ENCODE measurements at regions not wholly inside any gene's neighbourhood (a gene's known extent, or its start where the extent isn't known, plus 50 kb on each side); places are given as distances from the start of the nearest gene placed in this dataset.

GRCh38 chr16:86959091-86959651 lies 358.0 kb downstream of the C16orf95 start:
- TF ChIP-seq, protein P1, sequence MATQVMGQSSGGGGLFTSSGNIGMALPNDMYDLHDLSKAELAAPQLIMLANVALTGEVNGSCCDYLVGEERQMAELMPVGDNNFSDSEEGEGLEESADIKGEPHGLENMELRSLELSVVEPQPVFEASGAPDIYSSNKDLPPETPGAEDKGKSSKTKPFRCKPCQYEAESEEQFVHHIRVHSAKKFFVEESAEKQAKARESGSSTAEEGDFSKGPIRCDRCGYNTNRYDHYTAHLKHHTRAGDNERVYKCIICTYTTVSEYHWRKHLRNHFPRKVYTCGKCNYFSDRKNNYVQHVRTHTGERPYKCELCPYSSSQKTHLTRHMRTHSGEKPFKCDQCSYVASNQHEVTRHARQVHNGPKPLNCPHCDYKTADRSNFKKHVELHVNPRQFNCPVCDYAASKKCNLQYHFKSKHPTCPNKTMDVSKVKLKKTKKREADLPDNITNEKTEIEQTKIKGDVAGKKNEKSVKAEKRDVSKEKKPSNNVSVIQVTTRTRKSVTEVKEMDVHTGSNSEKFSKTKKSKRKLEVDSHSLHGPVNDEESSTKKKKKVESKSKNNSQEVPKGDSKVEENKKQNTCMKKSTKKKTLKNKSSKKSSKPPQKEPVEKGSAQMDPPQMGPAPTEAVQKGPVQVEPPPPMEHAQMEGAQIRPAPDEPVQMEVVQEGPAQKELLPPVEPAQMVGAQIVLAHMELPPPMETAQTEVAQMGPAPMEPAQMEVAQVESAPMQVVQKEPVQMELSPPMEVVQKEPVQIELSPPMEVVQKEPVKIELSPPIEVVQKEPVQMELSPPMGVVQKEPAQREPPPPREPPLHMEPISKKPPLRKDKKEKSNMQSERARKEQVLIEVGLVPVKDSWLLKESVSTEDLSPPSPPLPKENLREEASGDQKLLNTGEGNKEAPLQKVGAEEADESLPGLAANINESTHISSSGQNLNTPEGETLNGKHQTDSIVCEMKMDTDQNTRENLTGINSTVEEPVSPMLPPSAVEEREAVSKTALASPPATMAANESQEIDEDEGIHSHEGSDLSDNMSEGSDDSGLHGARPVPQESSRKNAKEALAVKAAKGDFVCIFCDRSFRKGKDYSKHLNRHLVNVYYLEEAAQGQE (IDR thresholded peaks at IDR 0.05; ENCODE audit: insufficient read depth in 1 of 2, low read depth in 2 of 2, low read length in 2 of 2) = no peak
- TF ChIP-seq FOXP2 (optimal IDR thresholded peaks at IDR 0.05; ENCODE audit: borderline replicate concordance, extremely low read depth, extremely low read length, insufficient read depth) (no peak), POLR2AphosphoS5 (IDR thresholded peaks at IDR 0.05; ENCODE audit: low read depth, low read length) (no peak), TAF1 (IDR thresholded peaks at IDR 0.05; ENCODE audit: borderline replicate concordance, insufficient read depth, low read length) (no peak), SIN3A (IDR thresholded peaks at IDR 0.05; ENCODE audit: borderline replicate concordance, insufficient read depth, low read length) (no peak)

DNA sequence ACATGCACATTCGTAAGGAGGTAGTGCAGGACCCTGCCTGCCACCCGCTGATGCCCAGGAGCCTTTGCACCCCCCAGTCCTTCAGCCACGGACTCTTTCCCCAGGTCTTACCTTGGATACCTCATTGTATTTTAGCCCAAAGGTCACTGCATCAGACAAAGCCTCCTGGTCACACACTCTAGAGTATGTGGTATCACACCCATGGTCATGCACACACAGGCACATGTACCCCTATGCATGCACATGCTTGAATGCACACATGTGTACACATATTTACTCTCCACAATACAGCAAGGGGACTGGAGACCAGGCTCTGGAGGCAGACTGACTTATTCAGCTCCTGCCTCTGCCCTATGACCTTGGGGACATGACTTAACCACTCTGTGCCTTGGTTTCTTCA lies 357.5 kb downstream of the C16orf95 start:
- no peak for TF ChIP-seq SIN3A (IDR thresholded peaks at IDR 0.05; ENCODE audit: borderline replicate concordance, insufficient read depth, low read length)

DNA sequence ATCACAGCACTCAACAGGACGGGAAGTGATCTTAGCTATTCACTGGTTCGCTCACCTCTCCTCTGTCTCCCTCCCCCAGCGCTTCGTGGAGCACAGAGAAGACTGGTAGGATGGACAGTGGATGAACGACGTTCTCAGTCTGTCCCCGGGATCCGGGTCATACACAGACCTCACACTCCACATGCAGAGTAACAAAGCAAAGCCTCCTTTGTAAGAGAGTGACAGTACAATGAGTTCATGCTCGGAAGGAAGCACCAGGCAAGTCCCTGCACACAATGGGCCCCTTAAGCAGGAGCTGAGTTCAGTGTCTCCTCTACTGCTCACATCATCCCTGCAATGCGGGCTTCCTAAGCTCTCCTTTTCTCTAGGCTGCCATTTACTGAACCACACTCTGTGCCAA lies 356.9 kb downstream of the C16orf95 start:
- TF ChIP-seq POLR2AphosphoS5 (IDR thresholded peaks at IDR 0.05; ENCODE audit: low read depth, low read length) = no peak

GRCh38 chr16:86961171-86961601 lies 356.0 kb downstream of the C16orf95 start:
- TF ChIP-seq SIN3A (IDR thresholded peaks at IDR 0.05; ENCODE audit: borderline replicate concordance, insufficient read depth, low read length) = no peak

GRCh38 chr16:86962259-86962658 lies 354.9 kb downstream of the C16orf95 start:
- TF ChIP-seq FOXP2 (optimal IDR thresholded peaks at IDR 0.05; ENCODE audit: borderline replicate concordance, extremely low read depth, extremely low read length, insufficient read depth) (no peak), SIN3A (IDR thresholded peaks at IDR 0.05; ENCODE audit: borderline replicate concordance, insufficient read depth, low read length) (no peak), TAF1 (IDR thresholded peaks at IDR 0.05; ENCODE audit: borderline replicate concordance, insufficient read depth, low read length) (no peak), POLR2AphosphoS5 (IDR thresholded peaks at IDR 0.05; ENCODE audit: low read depth, low read length) (no peak)
- TF ChIP-seq, protein P1 (IDR thresholded peaks at IDR 0.05; ENCODE audit: insufficient read depth in 1 of 2, low read depth in 2 of 2, low read length in 2 of 2) = no peak

- TF ChIP-seq, protein P1 (IDR thresholded peaks at IDR 0.05; ENCODE audit: insufficient read depth in 1 of 2, low read depth in 2 of 2, low read length in 2 of 2) = no peak
- TF ChIP-seq TAF1 (IDR thresholded peaks at IDR 0.05; ENCODE audit: borderline replicate concordance, insufficient read depth, low read length) = no peak
- TF ChIP-seq POLR2AphosphoS5 (IDR thresholded peaks at IDR 0.05; ENCODE audit: low read depth, low read length) = no peak
- no peak for TF ChIP-seq SIN3A (IDR thresholded peaks at IDR 0.05; ENCODE audit: borderline replicate concordance, insufficient read depth, low read length)
- no peak for TF ChIP-seq FOXP2 (optimal IDR thresholded peaks at IDR 0.05; ENCODE audit: borderline replicate concordance, extremely low read depth, extremely low read length, insufficient read depth)
Observed at GRCh38 chr16:86962913-86963312, 354.3 kb downstream of the C16orf95 start.
